SU-DHL-6 (cell line): ENCODE measurements at regions not wholly inside any gene's neighbourhood (a gene's known extent, or its start where the extent isn't known, plus 50 kb on each side); places are given as distances from the start of the nearest gene placed in this dataset.

Experiments
- H2AFZ ChIP-seq: fragments of 200-600 bp; sonication (generic); 2 replicates; pipeline ENCODE4 v1.6.1; 2014; ENCODE audit warnings: low read depth, mild to moderate bottlenecking, moderate library complexity, mixed read lengths, antibody characterized with exemption, low read length; ENCODE audit not compliant: severe bottlenecking
- H3F3A ChIP-seq: fragments of 200-600 bp; shearing (Covaris generic); 2 replicates; pipeline ENCODE4 v1.6.0; 2016; ENCODE audit warnings: antibody characterized with exemption, mild to moderate bottlenecking; ENCODE audit not compliant: insufficient read depth
- H3K27ac ChIP-seq: fragments of 200-600 bp; sonication (generic); 2 replicates; pipeline ENCODE4 v1.5.1; 2016; ENCODE audit warnings: low read depth, mild to moderate bottlenecking, low read length, moderate library complexity, mixed read lengths
- H3K27me3 ChIP-seq: fragments of 200-600 bp; sonication (generic), shearing (Covaris generic); 2 replicates; pipeline ENCODE4 v1.6.0; 2014; ENCODE audit warnings: mild to moderate bottlenecking, low read length
- H3K36me3 ChIP-seq: fragments of 200-600 bp; sonication (generic); 2 replicates; pipeline ENCODE4 v1.6.1; 2014; ENCODE audit warnings: mild to moderate bottlenecking, low read length, mixed read lengths
- H3K4me2 ChIP-seq: fragments of 300-600, 200-600 bp; shearing (Covaris generic), sonication (generic); 2 replicates; pipeline ENCODE4 v1.6.0; 2014; ENCODE audit warnings: low read length, low read depth, mild to moderate bottlenecking; ENCODE audit not compliant: poor library complexity, severe bottlenecking
- H3K4me3 ChIP-seq: fragments of 200-600 bp; sonication (generic); 2 replicates; pipeline ENCODE4 v1.5.1; 2014; ENCODE audit warnings: antibody characterized with exemption, low read length, mild to moderate bottlenecking, mixed read lengths; ENCODE audit not compliant: insufficient read depth, poor library complexity, severe bottlenecking
- H3K79me2 ChIP-seq: fragments of 200-600 bp; sonication (generic); 2 replicates; pipeline ENCODE4 v1.6.1; 2014; ENCODE audit warnings: mild to moderate bottlenecking, low read length, moderate library complexity; ENCODE audit not compliant: insufficient read depth
- H3K9ac ChIP-seq: fragments of 200-600 bp; sonication (generic); 2 replicates; pipeline ENCODE4 v1.7.0; 2014; ENCODE audit warnings: mild to moderate bottlenecking, low read length
- H3K9me2 ChIP-seq: fragments of 200-600 bp; sonication (generic); replicated peaks from 2 replicates; pipeline ENCODE4 v1.6.1; 2014; ENCODE audit warnings: low read length; ENCODE audit not compliant: insufficient read depth
- H3K9me3 ChIP-seq: fragments of 200-600 bp; sonication (generic); 2 replicates; pipeline ENCODE4 v1.6.1; 2014; ENCODE audit warnings: low read length, mixed read lengths; ENCODE audit not compliant: insufficient read depth
- H4K20me1 ChIP-seq: fragments of 200-600 bp; sonication (generic); 2 replicates; pipeline ENCODE4 v1.6.1; 2014; ENCODE audit warnings: low read depth, mild to moderate bottlenecking, antibody characterized with exemption, low read length, moderate library complexity, mixed read lengths
- EZH2phosphoT487 ChIP-seq: fragments of 200-600 bp; sonication (generic), shearing (Covaris generic); conservative IDR thresholded peaks from 2 replicates; pipeline ENCODE4 v1.6.1; 2018; ENCODE audit warnings: mild to moderate bottlenecking, antibody characterized with exemption, low read length, moderate library complexity, mixed read lengths
- TF ChIP-seq, protein P1 (sequence below): fragments of 200-600 bp; sonication (generic); IDR thresholded peaks from one replicate; pipeline ENCODE4 v1.5.1; 2017; ENCODE audit warnings: antibody characterized with exemption, mild to moderate bottlenecking, low read length, moderate library complexity; ENCODE audit not compliant: insufficient read depth, poor library complexity, severe bottlenecking

DNA sequence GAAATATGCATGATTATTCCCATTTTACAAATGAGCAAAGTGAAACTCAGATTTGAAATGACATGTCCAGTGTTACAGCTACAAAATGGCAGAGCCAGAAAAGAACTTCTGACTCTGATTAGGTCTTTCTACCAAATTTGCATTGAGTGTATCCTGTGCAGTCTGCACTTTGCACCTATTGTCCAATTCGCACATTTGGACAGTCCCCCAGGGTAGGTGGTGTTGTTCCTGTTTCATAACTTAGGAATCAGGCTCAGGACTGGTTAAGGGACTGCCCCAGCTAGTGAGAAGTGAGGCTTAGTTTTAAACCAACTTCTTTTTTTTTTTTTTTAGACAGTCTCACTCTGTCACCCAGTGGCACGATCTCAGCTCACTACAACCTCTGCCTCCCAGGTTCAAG, 137.9 kb upstream of the NALF2 start:
- Histone ChIP-seq H3K9me3 (no peaks in the 10 kb centered on the region), H3K9me2 (no peaks in the 10 kb centered on the region), H3K27ac (no peak overlapping the region), H4K20me1 (no peaks in the 10 kb centered on the region), H3K27me3 (no peaks in the 10 kb centered on the region), H3K9ac (no peak overlapping the region), H3K79me2 (no peaks in the 10 kb centered on the region), H2AFZ (no peak overlapping the region), H3K4me3 (no peak overlapping the region), H3K4me2 (no peak overlapping the region), H3K36me3 (no peaks in the 10 kb centered on the region), H3F3A (no peaks in the 10 kb centered on the region)
- TF ChIP-seq EZH2phosphoT487 = no peak
- TF ChIP-seq, protein P1, sequence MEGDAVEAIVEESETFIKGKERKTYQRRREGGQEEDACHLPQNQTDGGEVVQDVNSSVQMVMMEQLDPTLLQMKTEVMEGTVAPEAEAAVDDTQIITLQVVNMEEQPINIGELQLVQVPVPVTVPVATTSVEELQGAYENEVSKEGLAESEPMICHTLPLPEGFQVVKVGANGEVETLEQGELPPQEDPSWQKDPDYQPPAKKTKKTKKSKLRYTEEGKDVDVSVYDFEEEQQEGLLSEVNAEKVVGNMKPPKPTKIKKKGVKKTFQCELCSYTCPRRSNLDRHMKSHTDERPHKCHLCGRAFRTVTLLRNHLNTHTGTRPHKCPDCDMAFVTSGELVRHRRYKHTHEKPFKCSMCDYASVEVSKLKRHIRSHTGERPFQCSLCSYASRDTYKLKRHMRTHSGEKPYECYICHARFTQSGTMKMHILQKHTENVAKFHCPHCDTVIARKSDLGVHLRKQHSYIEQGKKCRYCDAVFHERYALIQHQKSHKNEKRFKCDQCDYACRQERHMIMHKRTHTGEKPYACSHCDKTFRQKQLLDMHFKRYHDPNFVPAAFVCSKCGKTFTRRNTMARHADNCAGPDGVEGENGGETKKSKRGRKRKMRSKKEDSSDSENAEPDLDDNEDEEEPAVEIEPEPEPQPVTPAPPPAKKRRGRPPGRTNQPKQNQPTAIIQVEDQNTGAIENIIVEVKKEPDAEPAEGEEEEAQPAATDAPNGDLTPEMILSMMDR = no peak

DNA sequence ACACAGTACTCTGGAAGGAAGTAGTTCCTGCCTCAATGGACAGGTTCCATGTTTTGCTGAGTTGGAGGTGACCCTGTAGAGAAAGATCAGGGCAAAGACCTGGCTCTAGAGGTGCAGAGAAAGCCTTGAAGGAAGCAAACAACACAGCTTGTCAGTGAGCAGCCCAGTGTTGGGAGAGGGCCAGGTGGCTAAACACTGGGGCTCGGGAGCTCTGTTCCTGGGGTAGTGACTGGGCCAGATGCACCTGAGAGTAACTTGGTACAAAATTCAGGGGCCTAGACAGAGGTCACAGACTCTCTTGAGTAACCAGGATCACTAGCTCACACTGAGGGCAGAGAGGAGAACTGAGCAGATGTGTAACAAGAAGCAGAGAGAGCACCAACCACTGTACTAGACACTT, 138.4 kb upstream of the NALF2 start:
- no peak overlapping the region for H3K9ac ChIP-seq
- H3K4me3 ChIP-seq = no peak overlapping the region
- no peaks in the 10 kb centered on the region for H3K36me3 ChIP-seq
- H3K27ac ChIP-seq = no peak overlapping the region
- H3F3A ChIP-seq = no peaks in the 10 kb centered on the region
- H3K9me2 ChIP-seq = no peaks in the 10 kb centered on the region
- H2AFZ ChIP-seq = no peak overlapping the region
- H3K79me2 ChIP-seq = no peaks in the 10 kb centered on the region
- H3K27me3 ChIP-seq = no peaks in the 10 kb centered on the region
- no peak overlapping the region for H3K4me2 ChIP-seq
- no peak for TF ChIP-seq EZH2phosphoT487
- TF ChIP-seq, protein P1 = no peak
- H3K9me3 ChIP-seq = no peaks in the 10 kb centered on the region
- H4K20me1 ChIP-seq = no peaks in the 10 kb centered on the region

DNA sequence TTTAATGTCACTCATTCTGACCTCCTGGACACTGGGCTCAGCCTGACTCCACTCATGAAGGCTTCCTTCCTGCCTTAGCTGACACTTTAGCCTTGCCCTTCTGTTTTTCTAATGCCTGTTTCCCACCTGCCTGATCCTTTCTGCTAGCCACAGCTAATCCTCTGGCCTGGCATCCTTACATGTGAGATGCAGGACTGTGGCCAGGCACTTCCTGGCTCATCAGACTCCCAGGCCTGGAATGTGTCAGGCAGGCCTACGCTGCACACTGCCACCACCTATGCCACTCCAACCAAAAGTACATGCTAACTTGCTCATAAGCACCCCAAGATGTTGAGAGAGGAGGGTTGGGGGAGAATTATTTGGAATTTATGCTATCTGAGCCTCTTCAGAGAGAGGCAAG, 138.8 kb upstream of the NALF2 start:
- H4K20me1 ChIP-seq = no peaks in the 10 kb centered on the region
- no peaks in the 10 kb centered on the region for H3K36me3 ChIP-seq
- no peak overlapping the region for H3K4me2 ChIP-seq
- H3K9ac ChIP-seq = no peak overlapping the region
- no peaks in the 10 kb centered on the region for H3K79me2 ChIP-seq
- no peak overlapping the region for H2AFZ ChIP-seq
- H3K27me3 ChIP-seq = no peaks in the 10 kb centered on the region
- H3F3A ChIP-seq = no peaks in the 10 kb centered on the region
- TF ChIP-seq, protein P1 = no peak
- TF ChIP-seq EZH2phosphoT487 = no peak
- H3K27ac ChIP-seq = no peak overlapping the region
- no peaks in the 10 kb centered on the region for H3K9me2 ChIP-seq
- H3K9me3 ChIP-seq = no peaks in the 10 kb centered on the region
- H3K4me3 ChIP-seq = no peak overlapping the region

DNA sequence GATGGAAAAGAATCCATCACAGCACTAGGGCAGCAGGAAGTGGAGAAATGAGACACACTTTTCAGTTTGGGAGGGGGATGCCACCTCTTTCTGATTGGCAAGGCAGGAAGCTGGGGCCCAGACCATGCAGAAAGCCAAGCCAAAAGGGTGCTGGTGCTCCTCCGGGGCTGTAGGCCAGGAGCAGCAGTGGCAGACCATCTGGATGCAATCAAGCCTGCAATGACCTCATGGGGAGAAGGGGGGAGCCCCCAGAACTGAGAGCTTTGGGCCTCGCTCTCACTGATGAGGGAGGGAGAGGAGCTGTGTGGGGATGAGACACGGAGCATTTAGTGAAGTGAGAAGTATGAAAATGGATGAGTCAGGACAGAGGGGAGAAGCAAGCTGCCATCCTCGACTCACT, 141.3 kb upstream of the NALF2 start:
- Histone ChIP-seq H3K4me3 (no peak overlapping the region), H3K4me2 (no peak overlapping the region), H3K9me3 (no peaks in the 10 kb centered on the region), H3F3A (no peaks in the 10 kb centered on the region), H2AFZ (no peak overlapping the region), H3K36me3 (no peaks in the 10 kb centered on the region), H3K27ac (no peak overlapping the region), H3K9ac (no peak overlapping the region), H4K20me1 (no peaks in the 10 kb centered on the region), H3K9me2 (no peaks in the 10 kb centered on the region), H3K27me3 (no peaks in the 10 kb centered on the region), H3K79me2 (no peaks in the 10 kb centered on the region)
- TF ChIP-seq EZH2phosphoT487 = no peak
- TF ChIP-seq, protein P1 = no peak
